T-helper 1 cell treated with Interleukin-12 subunit alpha and Interleukin-12 subunit beta and Interleukin-4 antibody, amounts not matched to agents 30 μg/mL and 1 μg/mL, for 36 hours (primary cell): ENCODE measurements at regions not wholly inside any gene's neighbourhood (a gene's known extent, or its start where the extent isn't known, plus 50 kb on each side); places are given as distances from the start of the nearest gene placed in this dataset.

Experiments
- H3K27ac Mint-ChIP-seq: one replicate; pipeline ENCODE4 v1.8.0; 2021; ENCODE audit warnings: mild to moderate bottlenecking, mixed read lengths
- H3K27me3 Mint-ChIP-seq: one replicate; pipeline ENCODE4 v1.8.0; 2021; ENCODE audit warnings: low read depth, mixed read lengths
- H3K36me3 Mint-ChIP-seq: one replicate; pipeline ENCODE4 v1.8.0; 2021; ENCODE audit warnings: low read depth, mixed read lengths
- H3K4me1 Mint-ChIP-seq: one replicate; pipeline ENCODE4 v1.8.0; 2021; ENCODE audit warnings: low read depth, mixed read lengths
- H3K4me3 Mint-ChIP-seq: one replicate; pipeline ENCODE4 v1.8.0; 2021; ENCODE audit warnings: mild to moderate bottlenecking, moderate library complexity, mixed read lengths
- H3K9me3 Mint-ChIP-seq: one replicate; pipeline ENCODE4 v1.8.0; 2021; ENCODE audit warnings: mixed read lengths

- Mint-ChIP-seq H3K27me3 (peaks cover 17% of the 10 kb centered on the region), H3K9me3 (no peaks in the 10 kb centered on the region), H3K36me3 (no peaks in the 10 kb centered on the region), H3K4me1 (peaks cover 4% of the 10 kb centered on the region), H3K27ac (no peak overlapping the region), H3K4me3 (no peak overlapping the region)
Measured at GRCh38 chr6:130314271-130314670, 51.5 kb upstream of the TMEM200A start.

DNA sequence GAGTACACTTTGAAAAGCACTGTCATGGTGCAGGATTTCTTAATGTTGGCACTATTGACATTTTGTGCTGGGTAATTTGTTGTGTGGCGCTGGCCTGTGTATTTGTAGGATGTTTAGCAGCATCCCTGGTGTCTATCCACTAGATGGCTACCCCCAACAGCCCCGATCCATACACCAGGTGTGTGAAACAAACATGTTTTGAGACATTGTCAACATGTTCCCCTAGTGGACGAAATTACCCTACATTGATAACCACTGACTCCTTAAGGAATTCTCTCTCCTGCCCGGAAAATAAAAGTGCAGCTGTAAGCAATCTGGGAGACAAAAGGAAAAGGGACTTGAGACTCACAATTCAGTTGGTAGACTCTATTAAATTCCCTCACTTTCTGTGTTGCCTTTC lies 52.6 kb upstream of the TMEM200A start:
- Mint-ChIP-seq H3K4me1 (peaks cover 4% of the 10 kb centered on the region), H3K27ac (no peak overlapping the region), H3K9me3 (no peaks in the 10 kb centered on the region), H3K4me3 (no peak overlapping the region), H3K36me3 (no peaks in the 10 kb centered on the region), H3K27me3 (peaks cover 11% of the 10 kb centered on the region)

DNA sequence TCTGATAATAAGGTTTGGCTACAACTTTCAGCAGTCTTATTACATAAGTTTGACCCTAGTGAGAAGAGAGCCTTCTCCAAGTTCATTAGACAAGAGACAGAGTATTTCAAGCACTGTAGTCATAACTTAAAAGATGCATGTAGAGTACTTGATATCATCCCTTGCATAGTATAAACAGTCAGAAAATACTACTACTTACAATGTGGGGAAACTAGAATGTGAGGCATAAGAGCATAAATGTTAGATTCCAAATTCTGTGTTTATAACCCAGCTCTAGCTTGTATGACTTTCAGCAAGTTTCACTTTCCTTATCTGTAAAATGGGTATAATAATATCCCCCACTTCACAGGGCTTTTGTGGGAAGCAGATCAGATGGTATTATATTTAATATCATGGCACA lies 56.8 kb upstream of the TMEM200A start:
- Mint-ChIP-seq H3K9me3 (no peaks in the 10 kb centered on the region), H3K27ac (no peak overlapping the region), H3K4me1 (peaks cover 4% of the 10 kb centered on the region), H3K27me3 (peaks cover 15% of the 10 kb centered on the region), H3K36me3 (no peaks in the 10 kb centered on the region), H3K4me3 (no peak overlapping the region)

- Mint-ChIP-seq H3K9me3 (no peaks in the 10 kb centered on the region), H3K4me3 (no peak overlapping the region), H3K27ac (no peak overlapping the region), H3K4me1 (no peaks in the 10 kb centered on the region), H3K27me3 (peaks cover 14% of the 10 kb centered on the region), H3K36me3 (no peaks in the 10 kb centered on the region)
Measured at GRCh38 chr6:130307752-130308361, 58.0 kb upstream of the TMEM200A start.

DNA sequence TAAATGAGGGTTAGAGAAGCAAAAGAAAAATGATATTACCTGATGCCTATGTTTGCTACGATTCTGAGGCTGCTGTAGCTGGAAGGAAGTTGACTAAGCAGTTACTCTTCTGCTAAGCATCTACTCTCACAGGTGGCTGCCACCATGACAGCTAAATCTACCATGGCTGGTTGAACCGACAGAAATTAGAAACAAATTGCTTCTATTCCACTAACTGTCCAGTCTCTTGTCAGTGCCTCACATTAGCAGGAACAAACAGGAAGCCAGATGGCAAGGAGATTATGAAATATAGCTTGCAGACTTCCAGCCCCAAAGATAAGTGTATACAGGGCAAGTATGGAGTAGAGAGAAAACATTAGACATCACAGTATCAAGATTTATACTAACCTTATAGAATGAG lies 59.4 kb upstream of the TMEM200A start:
- Mint-ChIP-seq H3K4me1 (no peaks in the 10 kb centered on the region), H3K9me3 (no peaks in the 10 kb centered on the region), H3K4me3 (no peak overlapping the region), H3K36me3 (no peaks in the 10 kb centered on the region), H3K27me3 (peaks cover 11% of the 10 kb centered on the region), H3K27ac (no peak overlapping the region)

DNA sequence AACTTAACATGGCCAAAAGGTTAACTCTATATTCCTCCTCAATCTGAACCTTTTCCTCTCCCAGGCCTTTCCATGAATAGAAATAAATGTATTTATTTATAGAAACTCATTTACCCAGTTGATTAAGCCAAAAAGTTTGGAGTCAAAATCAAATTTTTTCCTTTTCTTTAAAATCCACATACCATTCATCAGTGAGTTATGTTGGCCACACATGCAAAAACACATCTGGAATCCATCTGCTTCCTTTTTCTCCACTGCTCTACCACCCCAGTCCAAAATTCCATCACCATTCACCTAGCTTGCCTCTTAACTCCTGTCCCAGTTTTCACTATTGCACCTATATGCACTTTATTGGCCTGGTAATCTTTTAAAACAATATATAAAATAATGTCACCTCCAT lies 62.4 kb upstream of the TMEM200A start:
- no peaks in the 10 kb centered on the region for H3K36me3 Mint-ChIP-seq
- H3K27ac Mint-ChIP-seq, result no peak overlapping the region
- no peak overlapping the region for H3K4me3 Mint-ChIP-seq
- H3K9me3 Mint-ChIP-seq, result no peaks in the 10 kb centered on the region
- peaks cover 27% of the 10 kb centered on the region for H3K27me3 Mint-ChIP-seq
- no peaks in the 10 kb centered on the region for H3K4me1 Mint-ChIP-seq

DNA sequence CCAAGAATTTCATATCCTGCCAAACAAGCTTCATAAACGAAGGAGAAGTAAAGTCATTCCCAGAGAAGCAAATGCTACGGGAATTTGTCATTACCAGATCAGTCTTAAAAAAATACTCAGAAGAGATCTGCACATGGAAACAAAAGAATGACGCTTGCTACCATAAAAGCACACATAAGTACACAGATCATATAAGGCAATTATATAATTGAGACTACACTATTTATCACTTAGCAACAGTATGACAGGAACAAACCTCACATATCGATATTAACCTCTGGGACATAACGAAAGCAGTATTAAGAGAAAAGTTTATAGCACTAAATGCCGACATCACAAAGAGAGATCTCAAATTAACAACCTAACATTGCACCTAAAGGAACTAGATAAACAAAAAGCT lies 67.6 kb upstream of the TMEM200A start:
- H3K4me3 Mint-ChIP-seq, result no peak overlapping the region
- no peaks in the 10 kb centered on the region for H3K36me3 Mint-ChIP-seq
- no peak overlapping the region for H3K27ac Mint-ChIP-seq
- no peaks in the 10 kb centered on the region for H3K9me3 Mint-ChIP-seq
- no peaks in the 10 kb centered on the region for H3K4me1 Mint-ChIP-seq
- H3K27me3 Mint-ChIP-seq, result peaks cover 34% of the 10 kb centered on the region

- no peak overlapping the region for H3K27ac Mint-ChIP-seq
- no peaks in the 10 kb centered on the region for H3K9me3 Mint-ChIP-seq
- no peaks in the 10 kb centered on the region for H3K4me1 Mint-ChIP-seq
Measured at GRCh38 chr6:130296854-130297253, 69.0 kb upstream of the TMEM200A start.

DNA sequence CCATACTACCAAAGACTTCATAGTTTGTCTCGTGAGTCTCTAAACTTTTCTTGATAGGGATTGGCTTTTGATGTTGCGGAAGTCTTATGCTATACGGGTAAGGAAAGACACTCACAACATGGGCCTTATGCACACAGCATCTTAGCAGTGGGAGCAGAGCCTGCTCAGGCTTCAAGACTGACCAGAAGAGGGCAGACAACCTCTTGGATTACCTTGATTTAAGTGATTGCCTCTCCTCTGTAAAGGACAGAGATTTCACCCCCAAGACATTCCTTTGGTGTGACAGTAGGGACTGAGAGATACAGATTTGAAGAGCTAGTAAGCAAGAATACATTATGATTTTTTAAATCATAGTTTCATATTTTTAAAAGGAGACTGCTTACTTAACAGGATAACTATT lies 71.0 kb upstream of the SAMD3 start:
- no peaks in the 10 kb centered on the region for H3K36me3 Mint-ChIP-seq
- peaks cover 23% of the 10 kb centered on the region for H3K27me3 Mint-ChIP-seq
- no peaks in the 10 kb centered on the region for H3K4me1 Mint-ChIP-seq
- H3K9me3 Mint-ChIP-seq, result no peaks in the 10 kb centered on the region
- H3K27ac Mint-ChIP-seq, result no peak overlapping the region
- no peak overlapping the region for H3K4me3 Mint-ChIP-seq

More at GRCh38 chr6:130296854-130297253, 69.0 kb upstream of the TMEM200A start:
- Mint-ChIP-seq H3K4me3 (no peak overlapping the region), H3K27me3 (peaks cover 30% of the 10 kb centered on the region), H3K36me3 (no peaks in the 10 kb centered on the region)

- Mint-ChIP-seq H3K9me3 (no peaks in the 10 kb centered on the region), H3K27me3 (peaks cover 29% of the 10 kb centered on the region), H3K27ac (no peak overlapping the region), H3K36me3 (peaks cover under 1% of the 10 kb centered on the region), H3K4me1 (peaks cover 1% of the 10 kb centered on the region), H3K4me3 (no peak overlapping the region)
Measured at GRCh38 chr6:130288065-130288464, 65.3 kb upstream of the SAMD3 start.

DNA sequence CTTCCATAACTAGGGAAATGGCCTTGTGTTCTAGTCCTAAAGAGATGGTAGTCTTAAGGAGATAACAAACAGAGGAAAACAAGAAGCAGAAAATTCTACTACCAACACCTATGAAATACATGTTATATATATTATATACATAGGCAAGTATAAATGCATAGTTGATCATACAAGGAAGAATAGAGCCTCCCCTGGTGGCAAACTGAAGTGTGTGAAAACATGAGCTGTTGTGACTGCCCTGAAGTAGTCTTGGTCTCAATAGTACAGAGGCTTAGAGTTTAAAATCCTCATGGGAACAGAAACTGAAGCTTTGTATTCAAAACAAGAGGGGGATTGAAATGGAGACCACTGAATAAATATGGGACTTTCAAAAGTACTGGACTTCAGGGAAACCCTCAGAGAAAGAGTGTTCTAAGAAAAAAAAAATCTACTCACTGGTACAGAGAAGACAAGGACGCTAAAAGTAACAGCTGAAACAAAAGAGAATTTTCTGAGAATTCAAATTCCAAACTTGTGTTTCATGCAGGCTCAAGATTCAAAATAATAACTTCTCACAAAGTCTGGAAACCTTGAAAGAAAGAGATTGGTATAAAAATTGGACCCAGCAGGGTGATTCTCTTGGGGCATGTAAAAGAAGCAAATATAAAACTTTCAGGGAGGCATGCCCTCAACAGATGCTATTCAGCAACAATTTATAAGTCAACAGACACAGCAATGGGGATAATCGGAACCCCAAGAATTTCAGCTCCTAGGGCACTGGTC lies 59.7 kb upstream of the SAMD3 start:
- H3K4me1 Mint-ChIP-seq, result peaks cover 12% of the 10 kb centered on the region
- H3K27me3 Mint-ChIP-seq, result peaks cover 17% of the 10 kb centered on the region
- no peak overlapping the region for H3K4me3 Mint-ChIP-seq
- no peak overlapping the region for H3K27ac Mint-ChIP-seq
- H3K36me3 Mint-ChIP-seq, result peaks cover 7% of the 10 kb centered on the region
- peaks cover 9% of the 10 kb centered on the region for H3K9me3 Mint-ChIP-seq

GRCh38 chr6:130276507-130276906 lies 53.8 kb upstream of the SAMD3 start:
- Mint-ChIP-seq H3K4me1 (no peaks in the 10 kb centered on the region), H3K36me3 (peaks cover 20% of the 10 kb centered on the region), H3K4me3 (no peak overlapping the region), H3K9me3 (peaks cover 55% of the 10 kb centered on the region), H3K27ac (no peak overlapping the region), H3K27me3 (no peaks in the 10 kb centered on the region)

- Mint-ChIP-seq H3K27ac (no peak overlapping the region), H3K9me3 (peaks cover 61% of the 10 kb centered on the region), H3K36me3 (peaks cover 21% of the 10 kb centered on the region), H3K4me3 (no peak overlapping the region), H3K4me1 (no peaks in the 10 kb centered on the region), H3K27me3 (no peaks in the 10 kb centered on the region)
Measured at GRCh38 chr6:130274007-130274406, 51.3 kb upstream of the SAMD3 start.
